ENCODE measurements at regions not wholly inside any gene's neighbourhood (a gene's known extent, or its start where the extent isn't known, plus 50 kb on each side); places are given as distances from the start of the nearest gene placed in this dataset.

GRCh38 chr18:76567835-76568445 lies 72.9 kb upstream of the ZNF516 start:
- DNase-seq, result no peak

GRCh38 chr18:76566987-76567386 lies 71.9 kb upstream of the ZNF516 start:
- DNase-seq, result no peak

GRCh38 chr18:76565238-76566173 lies 70.5 kb upstream of the ZNF516 start:
- DNase-seq, result no peak

- no peak for DNase-seq
Measured at GRCh38 chr18:76564655-76565237, 69.7 kb upstream of the ZNF516 start.

- DNase-seq, result no peak
Measured at GRCh38 chr18:76564117-76564516, 69.1 kb upstream of the ZNF516 start.

GRCh38 chr18:76562286-76563122 lies 67.5 kb upstream of the ZNF516 start:
- no peak for DNase-seq

- DNase-seq, result no peak
Measured at GRCh38 chr18:76558881-76559667, 64.0 kb upstream of the ZNF516 start.

- no peak for DNase-seq
Measured at GRCh38 chr18:76557026-76557575, 62.1 kb upstream of the ZNF516 start.

GRCh38 chr18:76554547-76555222 lies 59.6 kb upstream of the ZNF516 start:
- DNase-seq, result no peak

- DNase-seq, result no peak
Measured at GRCh38 chr18:76553715-76554546, 58.9 kb upstream of the ZNF516 start.

- no peak for DNase-seq
Measured at GRCh38 chr18:76548541-76548940, 53.5 kb upstream of the ZNF516 start.

GRCh38 chr18:76547296-76547695 lies 52.3 kb upstream of the ZNF516 start:
- no peak for DNase-seq

GRCh38 chr18:76546436-76546835 lies 51.4 kb upstream of the ZNF516 start:
- no peak for DNase-seq

- no peak for DNase-seq
Measured at GRCh38 chr18:76546088-76546435, 51.0 kb upstream of the ZNF516 start.

GRCh38 chr18:76545433-76546087 lies 50.5 kb upstream of the ZNF516 start:
- DNase-seq, result no peak

GRCh38 chr18:76544511-76545345 lies 49.7 kb upstream of the ZNF516 start:
- DNase-seq, result no peak

All from activated CD4-positive, alpha-beta T cell treated with anti-CD3 and anti-CD28 coated beads for 48 hours (primary cell).